ENCODE measurements at regions not wholly inside any gene's neighbourhood (a gene's known extent, or its start where the extent isn't known, plus 50 kb on each side); places are given as distances from the start of the nearest gene placed in this dataset.

DNA sequence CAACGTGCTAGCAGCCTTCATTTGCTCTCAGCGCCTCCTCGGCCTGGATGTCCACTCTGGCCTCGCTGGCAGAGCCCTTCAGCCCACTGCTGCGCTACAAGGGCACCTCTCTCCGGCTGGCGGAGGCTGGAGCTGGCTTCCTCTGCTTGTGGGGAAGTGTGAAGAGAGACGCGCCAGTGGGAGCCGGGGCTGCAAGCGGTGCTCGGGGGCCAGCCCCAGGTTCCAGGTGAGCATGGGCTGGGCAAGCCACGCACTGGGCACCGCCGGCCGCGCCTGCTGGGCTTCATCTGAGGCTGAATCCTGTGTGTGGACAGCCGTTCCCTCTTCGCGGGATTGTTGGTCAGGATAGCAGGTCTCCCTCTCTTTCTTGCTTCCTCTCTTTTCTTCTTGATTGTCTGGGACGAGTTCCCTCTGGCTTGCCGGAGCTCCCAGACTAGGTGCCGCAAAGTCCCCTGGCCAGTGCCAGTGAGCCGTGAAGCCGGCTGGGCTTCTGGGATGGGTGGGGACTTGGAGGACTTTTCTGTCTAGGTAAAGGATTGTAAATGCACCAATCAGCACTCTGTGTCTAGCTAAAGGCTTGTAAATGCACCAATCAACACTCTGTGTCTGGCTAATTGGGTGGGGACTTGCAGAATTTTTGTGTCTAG is 165.0 kb downstream of the HEPH start:
- no peak for TF ChIP-seq Cebpa-rat (IDR thresholded peaks at IDR 0.05)
- peaks cover 44% of the 10 kb centered on the region for H3K27me3 ChIP-seq
- no peak overlapping the region for H3K4me3 ChIP-seq
- no peak overlapping the region for H3K9ac ChIP-seq
- H3K9me3 ChIP-seq: peaks cover 15% of the 10 kb centered on the region
- no peak overlapping the region for H3K27ac ChIP-seq
- no peaks in the 10 kb centered on the region for H4K20me1 ChIP-seq
- no peaks in the 10 kb centered on the region for H3K4me1 ChIP-seq
- no peaks in the 10 kb centered on the region for H3K36me3 ChIP-seq
- no peak overlapping the region for H3K4me2 ChIP-seq

DNA sequence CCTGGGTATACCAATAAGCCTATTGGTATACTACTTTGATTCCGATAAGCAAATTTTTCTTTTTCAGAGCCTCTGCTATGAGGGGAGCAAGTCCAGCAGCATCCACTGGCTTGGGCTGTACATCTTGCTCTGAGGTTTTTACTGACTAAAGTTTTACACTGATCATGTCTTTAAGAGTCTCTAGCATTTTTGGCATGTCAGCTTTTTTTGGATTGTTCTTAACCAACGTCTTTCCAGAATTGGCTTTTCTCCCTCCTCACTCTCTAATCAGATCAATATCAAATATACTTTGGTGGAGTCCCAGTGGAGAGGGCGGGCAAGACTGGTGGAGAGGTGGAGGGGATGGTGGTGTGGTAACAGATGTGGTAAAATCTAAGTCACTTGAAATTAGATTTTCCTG is 196.8 kb downstream of the HEPH start:
- H3K27me3 ChIP-seq: peaks cover 38% of the 10 kb centered on the region
- no peaks in the 10 kb centered on the region for H3K9me3 ChIP-seq
- no peaks in the 10 kb centered on the region for H3K4me1 ChIP-seq

GRCh38 chrX:66384722-66385121 is 220.7 kb downstream of the HEPH start:
- Histone ChIP-seq H3K4me1 (no peaks in the 10 kb centered on the region), H3K27ac (no peak overlapping the region), H4K20me1 (no peaks in the 10 kb centered on the region), H3K9ac (no peak overlapping the region), H3K36me3 (no peaks in the 10 kb centered on the region), H3K4me3 (no peak overlapping the region), H3K4me2 (no peak overlapping the region), H3K9me3 (no peaks in the 10 kb centered on the region), H3K27me3 (peaks cover 47% of the 10 kb centered on the region)
- TF ChIP-seq Cebpa-rat (IDR thresholded peaks at IDR 0.05): no peak

More for the DNA sequence above, 196.8 kb downstream of the HEPH start:
- Histone ChIP-seq H3K36me3 (no peaks in the 10 kb centered on the region), H3K9ac (no peak overlapping the region), H4K20me1 (no peaks in the 10 kb centered on the region), H3K4me2 (no peak overlapping the region), H3K4me3 (no peak overlapping the region), H3K27ac (no peak overlapping the region)
- TF ChIP-seq Cebpa-rat (IDR thresholded peaks at IDR 0.05): no peak

DNA sequence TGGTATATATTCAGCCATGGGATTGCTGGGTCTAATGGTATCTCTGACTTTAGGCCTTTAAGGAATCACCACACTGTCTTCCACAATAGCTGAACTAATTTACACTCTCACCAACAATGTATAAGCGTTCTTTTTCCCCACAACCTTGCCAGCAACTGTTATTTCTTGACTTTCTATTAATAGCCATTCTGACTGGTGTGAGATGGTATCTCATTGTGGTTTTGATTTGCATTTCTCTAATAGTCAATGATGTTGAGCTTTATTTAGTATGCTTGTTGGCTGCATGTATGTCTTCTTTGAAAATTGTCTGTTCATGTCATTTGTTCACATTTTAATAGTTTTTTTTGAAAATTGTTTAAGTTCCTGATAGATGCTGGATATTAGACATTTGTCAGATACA is 235.2 kb downstream of the HEPH start:
- H3K4me2 ChIP-seq: peak overlapping the region; percentile 7; the same call in 1 of the 2 replicates
- H3K27ac ChIP-seq: no peak overlapping the region
- no peak overlapping the region for H3K9ac ChIP-seq
- H3K4me1 ChIP-seq: 0 out of 2 replicates have a peak, but pooled peaks cover 8% of the 10 kb centered on the region
- no peak overlapping the region for H3K4me3 ChIP-seq
- no peaks in the 10 kb centered on the region for H3K36me3 ChIP-seq
- peaks cover 16% of the 10 kb centered on the region for H3K27me3 ChIP-seq
- H4K20me1 ChIP-seq: no peaks in the 10 kb centered on the region
- H3K9me3 ChIP-seq: no peaks in the 10 kb centered on the region
- no peak for TF ChIP-seq Cebpa-rat (IDR thresholded peaks at IDR 0.05)

- Histone ChIP-seq H3K4me3 (no peak overlapping the region), H3K4me2 (no peak overlapping the region), H4K20me1 (no peaks in the 10 kb centered on the region), H3K4me1 (0 out of 2 replicates have a peak, but pooled peaks cover 8% of the 10 kb centered on the region), H3K27me3 (peaks cover 21% of the 10 kb centered on the region), H3K36me3 (no peaks in the 10 kb centered on the region), H3K9ac (no peak overlapping the region), H3K9me3 (no peaks in the 10 kb centered on the region), H3K27ac (no peak overlapping the region)
- TF ChIP-seq Cebpa-rat (IDR thresholded peaks at IDR 0.05): no peak
Measured at GRCh38 chrX:66402165-66402564, 236.7 kb downstream of the EDA2R start.

GRCh38 chrX:66408507-66408906 is 230.4 kb downstream of the EDA2R start:
- H3K9me3 ChIP-seq: no peaks in the 10 kb centered on the region
- H3K36me3 ChIP-seq: no peaks in the 10 kb centered on the region
- TF ChIP-seq Cebpa-rat (IDR thresholded peaks at IDR 0.05): no peak
- H3K27me3 ChIP-seq: peaks cover 26% of the 10 kb centered on the region
- no peak overlapping the region for H3K4me2 ChIP-seq
- H3K4me1 ChIP-seq: no peaks in the 10 kb centered on the region
- H3K27ac ChIP-seq: no peak overlapping the region
- no peak overlapping the region for H3K4me3 ChIP-seq
- H4K20me1 ChIP-seq: no peaks in the 10 kb centered on the region
- no peak overlapping the region for H3K9ac ChIP-seq

DNA sequence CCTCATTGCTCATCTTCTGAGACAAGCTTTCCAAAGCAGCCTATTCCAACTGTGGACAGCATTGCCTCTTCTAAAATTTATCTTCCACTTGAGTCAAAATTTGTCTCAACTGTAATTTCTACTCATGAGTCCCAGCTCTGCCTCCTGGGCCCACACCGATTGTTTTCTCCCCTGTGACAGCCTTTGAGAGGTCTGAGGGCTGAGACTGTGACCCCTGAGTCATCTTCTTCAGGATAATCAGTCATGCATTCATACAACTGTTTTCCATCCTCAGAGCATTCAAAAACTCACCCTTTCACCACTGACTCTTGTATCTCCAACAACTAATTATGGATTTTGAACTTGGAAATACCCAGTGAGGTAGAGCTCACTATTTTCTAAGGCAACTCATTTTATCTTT is 228.1 kb downstream of the EDA2R start:
- no peak overlapping the region for H3K27ac ChIP-seq
- peaks cover 17% of the 10 kb centered on the region for H3K27me3 ChIP-seq
- H3K4me1 ChIP-seq: no peaks in the 10 kb centered on the region
- no peak overlapping the region for H3K4me2 ChIP-seq
- H3K9ac ChIP-seq: no peak overlapping the region
- no peaks in the 10 kb centered on the region for H3K36me3 ChIP-seq
- H3K9me3 ChIP-seq: no peaks in the 10 kb centered on the region
- no peak for TF ChIP-seq Cebpa-rat (IDR thresholded peaks at IDR 0.05)
- no peaks in the 10 kb centered on the region for H4K20me1 ChIP-seq
- H3K4me3 ChIP-seq: no peak overlapping the region

All from BLaER1 (cell line).